HL-60/S4 treated with phorbol 12-myristate 13-acetate at 8.2 ng/mL for 4 days and 3 days (cell line): ENCODE measurements at regions not wholly inside any gene's neighbourhood (a gene's known extent, or its start where the extent isn't known, plus 50 kb on each side); places are given as distances from the start of the nearest gene placed in this dataset.
"Not testable (repeated sequence)": the region's sequence is repeated elsewhere in the genome, so short reads cannot be mapped to it uniquely, and the experiment has no call there.

ENCODE experiments used
- in situ Hi-C: fragments of 300-500 bp; cut with MboI; formaldehyde crosslinking; loops from 2 replicates; pipeline ENCODE4 v1.15.0; 2022; ENCODE audit warnings: low sequenced_read_pairs

DNA sequence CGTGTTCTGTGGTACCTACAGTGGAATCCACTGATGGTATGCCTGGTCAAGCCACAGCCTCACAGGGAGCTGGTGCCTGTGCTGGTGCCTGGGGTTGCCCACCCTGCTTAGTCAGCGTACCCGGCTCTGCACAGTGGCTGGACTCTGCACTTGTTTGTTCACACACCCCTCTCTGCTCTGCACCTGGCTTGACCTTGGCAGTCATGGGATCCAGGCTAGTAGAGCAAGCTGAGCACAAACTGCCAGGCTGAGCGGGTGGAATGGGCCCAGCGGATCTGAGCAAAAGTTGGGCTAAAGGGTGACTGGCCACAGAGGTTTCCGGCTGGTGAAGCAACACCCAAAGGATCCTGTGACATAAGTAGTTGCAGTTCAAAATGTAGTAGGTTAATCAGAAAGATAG is 163.5 kb downstream of the CDH19 start:
- in situ Hi-C loops, result no loop called here

DNA sequence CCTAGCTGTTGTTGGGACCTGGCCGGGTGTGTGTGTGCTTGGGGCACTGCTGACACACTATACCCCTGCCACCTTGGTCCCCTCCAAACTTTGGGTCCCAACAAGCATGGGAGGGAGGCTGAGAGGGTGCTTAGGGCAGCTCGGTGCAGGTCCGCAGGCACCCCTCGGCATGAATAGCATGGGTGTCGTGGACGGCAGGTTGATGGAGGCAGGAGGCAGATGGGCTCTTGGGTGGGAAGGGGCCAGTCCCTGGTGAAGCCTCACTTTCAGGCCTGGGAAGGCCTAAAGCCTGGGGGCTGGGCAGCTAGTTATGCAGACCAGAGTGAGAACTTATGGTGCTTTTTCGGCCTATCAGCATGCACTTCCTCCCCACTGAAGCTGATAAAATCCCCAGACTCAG is 164.2 kb downstream of the CDH19 start:
- in situ Hi-C loops, result no loop called here

DNA sequence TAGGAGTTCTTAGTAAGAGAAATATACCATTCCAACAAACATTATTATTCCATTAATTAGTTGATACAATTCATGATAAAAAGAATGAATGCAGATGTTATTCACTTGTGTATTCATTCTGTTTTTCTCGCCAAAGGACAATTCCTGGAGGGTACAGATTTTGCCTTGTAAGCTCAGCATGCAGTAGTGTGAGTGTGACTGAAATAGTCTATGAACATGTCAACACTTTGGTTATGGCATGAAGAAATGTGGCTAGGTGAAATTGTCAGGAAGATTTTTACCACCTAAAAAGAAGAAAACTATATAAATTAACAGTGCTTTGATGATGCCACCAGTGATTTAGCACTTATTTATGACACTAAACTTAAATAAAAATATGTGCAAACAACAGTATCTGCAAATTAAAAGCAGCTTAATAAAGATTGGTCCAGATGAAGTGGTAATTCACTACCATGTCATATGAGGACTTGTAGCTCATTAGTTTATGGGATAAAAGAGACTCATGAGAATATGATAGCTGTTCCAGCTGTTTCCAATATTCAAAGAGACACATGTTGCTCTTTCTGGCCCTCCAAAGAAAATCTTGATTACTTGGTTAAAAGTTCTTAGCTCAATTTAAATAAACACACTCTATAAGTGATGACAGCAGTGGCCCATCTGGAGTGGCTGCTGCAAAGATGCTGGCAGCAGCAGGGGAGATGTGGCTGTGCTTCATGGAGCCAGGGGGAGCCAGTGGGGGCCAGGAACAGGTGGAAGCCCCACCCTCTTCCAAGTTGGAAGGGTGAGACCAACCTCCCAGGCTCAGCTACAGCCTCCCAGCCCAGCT is 165.0 kb downstream of the CDH19 start:
- in situ Hi-C loops, result no loop called here

DNA sequence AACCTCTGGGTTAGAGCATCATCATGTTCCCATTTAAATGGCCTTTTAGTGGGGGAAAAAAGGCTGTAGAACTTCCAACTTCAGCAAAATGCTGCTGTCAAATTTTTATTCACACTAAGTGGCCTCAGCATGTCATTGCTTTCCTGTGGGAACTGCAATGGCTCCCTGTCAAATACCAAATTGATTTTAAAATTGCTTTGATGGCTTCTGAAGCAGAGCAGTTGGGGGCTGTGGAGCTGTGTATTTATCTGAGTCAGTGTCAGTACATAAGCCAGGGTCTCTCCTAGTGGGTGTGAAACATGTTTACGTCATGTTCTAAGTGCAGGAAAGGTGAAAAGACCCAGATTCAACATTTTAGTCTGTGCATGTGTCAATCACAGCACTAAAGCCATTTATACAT is 171.3 kb downstream of the CDH19 start:
- in situ Hi-C loops, result no loop called here

DNA sequence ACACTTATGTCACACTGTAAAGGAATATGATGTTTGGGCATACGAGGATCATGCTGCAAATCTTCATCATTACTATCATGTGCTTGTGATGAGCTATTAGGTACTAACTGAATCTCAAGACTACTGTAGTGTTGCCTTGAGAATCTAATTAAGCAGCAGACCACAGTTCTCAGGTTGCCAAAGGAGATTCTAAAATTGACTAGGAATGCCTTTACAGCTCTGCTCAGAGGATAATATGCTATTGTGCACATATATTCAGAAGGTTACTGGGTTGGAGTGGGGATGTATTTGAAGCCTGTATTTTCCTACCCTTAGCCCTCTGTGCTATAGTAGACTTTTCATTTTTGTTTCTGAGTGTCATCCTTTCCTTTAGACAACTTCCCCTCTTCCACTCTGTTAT is 175.1 kb downstream of the CDH19 start:
- in situ Hi-C loops, result no loop called here

DNA sequence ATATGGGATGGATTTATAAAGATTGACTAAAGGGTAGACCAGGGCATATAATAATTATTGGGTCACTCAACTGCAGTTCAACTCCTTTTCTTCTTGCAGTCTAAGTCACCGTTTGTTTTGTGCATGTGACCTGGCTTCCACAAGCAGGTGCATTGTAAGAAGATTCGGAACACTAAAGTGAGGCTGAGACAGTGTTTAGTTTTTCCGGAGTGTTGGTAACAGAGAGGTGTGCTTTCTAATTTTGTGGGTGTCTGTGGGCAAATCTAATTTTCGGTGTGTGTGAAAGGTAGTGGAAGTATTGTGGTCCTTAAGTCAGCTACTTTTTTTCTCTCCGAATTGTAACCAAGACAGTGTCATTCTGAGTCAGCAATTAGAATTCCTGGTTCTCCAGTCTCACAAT is 184.5 kb downstream of the CDH19 start:
- in situ Hi-C loops, result no loop called here

DNA sequence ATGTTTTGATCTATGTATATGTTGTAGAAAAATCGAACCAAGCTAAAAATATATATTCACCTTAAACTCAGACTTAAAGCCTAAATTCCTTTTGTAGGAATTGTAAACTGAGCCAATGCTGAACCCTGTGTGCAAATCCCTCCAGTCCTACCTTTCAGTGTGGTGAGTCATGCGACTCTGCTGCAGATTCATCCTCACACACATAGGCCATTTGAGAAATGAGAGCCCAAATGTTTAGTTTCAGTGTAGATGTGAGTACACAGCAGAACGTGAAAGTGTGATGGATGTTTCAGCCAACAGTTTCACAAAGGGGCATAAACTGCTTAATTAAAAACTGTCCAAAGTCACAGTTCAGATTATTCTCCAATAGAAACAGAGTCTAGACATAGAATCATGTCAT is 193.2 kb downstream of the CDH19 start:
- in situ Hi-C loops, result no loop called here

DNA sequence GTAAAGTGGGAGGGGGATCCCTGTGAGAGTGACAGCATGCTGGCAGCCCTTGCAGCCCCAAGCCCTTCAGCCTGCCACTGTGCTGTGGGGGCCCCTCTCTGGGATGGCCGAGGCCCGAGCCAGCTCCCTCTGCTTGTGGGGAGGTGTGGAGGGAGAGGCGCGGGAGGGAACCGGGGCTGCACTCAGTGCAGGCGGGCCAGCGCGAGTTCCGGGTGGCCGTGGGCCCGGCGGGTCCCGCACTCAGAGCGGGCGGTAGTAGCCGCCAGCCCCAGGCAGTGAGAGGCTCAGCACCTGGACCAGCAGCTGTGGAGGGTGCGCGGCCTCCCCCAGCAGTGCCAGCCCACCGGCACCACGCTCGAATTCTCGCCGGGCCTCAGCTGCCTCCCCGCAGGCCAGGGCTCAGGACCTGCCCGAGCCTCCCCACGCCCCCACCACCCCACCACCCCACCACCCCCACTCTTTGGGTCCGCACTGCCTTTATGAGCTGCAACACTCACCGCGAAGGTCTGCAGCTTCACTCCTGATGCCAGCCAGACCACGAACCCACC is 208.1 kb downstream of the CDH19 start:
- in situ Hi-C loops, result no loop called here

DNA sequence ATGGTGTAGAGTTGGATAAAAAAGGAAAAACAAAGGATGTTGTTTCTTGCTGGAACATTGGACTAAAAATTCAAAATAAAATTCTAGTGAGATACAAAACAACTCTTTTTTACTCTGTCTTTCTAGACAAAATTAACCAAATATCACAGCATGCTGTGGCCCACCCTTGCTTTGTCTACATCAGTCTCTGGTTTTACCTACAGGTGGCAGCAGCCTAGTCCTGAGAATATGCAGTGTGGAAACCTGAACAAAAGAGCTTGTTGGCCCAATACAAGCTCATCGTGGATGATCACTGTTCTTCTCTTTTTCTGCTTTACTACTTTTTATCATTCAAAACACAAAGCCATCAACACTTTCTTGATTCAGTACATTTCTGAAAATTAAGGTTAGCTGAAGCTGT is 210.4 kb downstream of the CDH19 start:
- in situ Hi-C loops, result no loop called here

DNA sequence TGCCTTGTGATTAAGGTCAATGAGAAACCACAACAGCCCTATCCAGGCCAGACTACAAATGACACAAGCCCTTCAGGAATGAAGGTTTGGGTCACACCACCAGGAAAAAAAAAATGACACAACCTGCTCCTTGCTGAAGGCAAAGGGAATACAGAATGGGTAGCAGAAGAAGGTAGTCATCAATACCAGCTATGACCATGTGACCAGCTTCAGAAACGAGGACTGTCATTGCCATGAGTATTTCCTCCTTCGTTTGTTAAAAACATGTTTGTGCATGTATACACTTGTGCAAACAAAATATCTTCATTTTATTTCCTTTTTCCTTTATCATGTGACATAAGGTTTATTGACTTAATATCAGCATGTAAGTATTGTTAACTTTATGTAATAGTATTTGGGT is 226.6 kb downstream of the CDH19 start:
- in situ Hi-C loops, result no loop called here

DNA sequence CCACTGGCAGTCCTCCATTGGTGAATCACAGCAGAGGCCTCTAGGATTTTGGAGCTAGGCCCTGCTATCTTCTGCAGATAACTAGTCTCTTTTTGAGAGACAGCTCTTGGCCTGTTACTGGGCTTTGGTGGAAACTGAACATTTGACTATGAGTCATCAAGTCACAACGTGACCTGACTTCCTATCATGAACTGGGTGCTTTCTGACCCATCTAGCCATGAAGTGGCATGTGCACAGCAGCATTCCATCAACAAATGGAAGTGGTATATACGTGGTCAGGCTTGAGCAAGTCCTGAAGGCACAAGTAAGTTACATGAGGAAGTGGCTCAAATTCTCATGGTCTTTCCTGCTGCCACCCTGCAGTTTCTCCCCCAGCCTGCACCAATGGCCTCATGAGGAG is 228.5 kb downstream of the CDH19 start:
- in situ Hi-C loops, result not testable (repeated sequence)

DNA sequence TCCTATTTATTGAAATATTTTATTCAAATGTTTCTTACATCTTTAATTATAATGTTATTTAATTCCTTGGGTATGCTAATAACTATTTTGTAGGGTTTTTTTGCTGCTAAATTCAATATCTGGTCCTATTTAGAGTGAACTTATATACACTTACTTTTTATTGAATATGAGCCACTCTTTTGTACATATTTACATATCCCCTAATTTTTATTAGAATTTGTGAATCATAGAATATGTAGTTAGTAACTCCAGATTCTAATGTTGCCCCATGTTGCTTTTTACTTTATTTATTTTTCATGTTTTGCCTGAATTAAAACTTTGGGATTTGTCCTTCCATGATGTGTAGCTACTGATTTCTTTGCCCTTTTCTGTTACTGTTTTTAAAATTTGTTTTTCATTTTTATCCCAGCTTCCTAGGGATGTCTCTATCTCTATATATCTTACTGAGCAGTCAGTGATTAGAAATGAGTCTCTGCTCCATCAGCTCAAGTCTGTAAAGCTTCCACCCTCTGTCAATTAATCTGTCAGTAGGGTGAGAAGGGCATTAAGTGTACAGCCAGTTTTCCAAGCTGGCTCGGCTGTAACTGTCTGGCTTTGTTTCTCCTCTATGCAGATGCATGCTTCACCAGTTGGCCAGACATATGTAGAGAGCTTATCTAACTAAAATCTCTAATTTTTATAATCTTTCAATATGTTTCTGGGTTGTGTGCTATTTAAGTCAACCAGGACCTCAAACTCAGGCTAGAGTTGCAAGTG is 256.9 kb downstream of the CDH19 start:
- in situ Hi-C loops, result no loop called here

DNA sequence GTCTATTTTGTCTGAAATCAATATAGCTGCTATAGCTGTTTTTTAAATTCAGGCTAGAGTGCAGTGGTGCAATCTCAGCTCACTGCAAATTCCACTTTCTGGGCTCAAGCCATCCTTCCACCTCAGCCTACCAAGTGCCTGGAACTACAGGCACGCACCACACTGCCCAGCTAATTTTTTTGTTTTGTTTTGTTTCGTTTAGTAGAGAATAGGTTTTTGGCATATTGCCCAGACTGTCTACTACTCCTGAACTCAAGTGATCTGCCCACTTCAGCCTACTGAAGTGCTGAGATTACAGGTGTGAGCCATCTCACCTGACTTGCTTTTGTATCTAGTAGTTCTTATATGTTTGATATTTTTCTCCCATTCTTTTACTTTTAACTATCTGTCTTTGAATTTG is 259.7 kb downstream of the CDH19 start:
- in situ Hi-C loops, result no loop called here

DNA sequence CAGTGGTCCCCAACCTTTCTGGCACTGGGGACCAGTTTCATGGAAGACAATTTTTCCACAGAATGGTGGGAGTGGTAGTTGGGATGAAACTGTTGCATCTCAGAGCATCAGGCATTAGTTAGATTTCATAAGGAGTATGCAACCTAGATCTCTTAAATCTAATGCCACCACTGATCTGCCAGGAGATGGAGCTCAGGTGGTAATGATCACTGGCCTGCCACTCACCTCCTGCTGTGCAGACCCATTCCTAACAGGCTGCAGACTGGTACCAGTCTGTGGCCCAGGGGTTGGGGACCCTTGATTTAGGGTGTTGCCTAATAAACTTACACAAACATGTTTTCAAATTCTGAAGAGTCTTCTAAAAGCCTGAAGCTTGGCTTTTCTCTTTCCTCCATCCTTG is 261.3 kb downstream of the CDH19 start:
- in situ Hi-C loops, result no loop called here

DNA sequence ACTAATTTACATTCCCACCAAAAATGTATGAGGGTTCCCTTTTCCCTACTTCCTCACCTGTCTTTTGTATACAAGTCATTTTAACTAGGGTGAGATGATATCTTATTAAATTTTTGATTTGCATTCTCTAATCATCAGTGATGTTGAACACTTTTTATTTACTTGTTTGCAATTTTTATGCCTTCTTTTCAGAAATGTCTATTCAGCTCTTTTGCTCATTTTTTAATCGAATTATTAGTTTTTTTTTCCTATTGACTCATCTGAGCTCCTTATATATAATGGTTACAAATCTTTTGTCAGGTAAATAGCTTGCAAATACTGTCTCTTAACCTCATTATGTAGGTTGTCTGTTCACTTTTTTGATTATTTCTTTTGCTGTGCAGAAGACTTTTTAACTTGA is 269.4 kb downstream of the CDH19 start:
- in situ Hi-C loops, result no loop called here

DNA sequence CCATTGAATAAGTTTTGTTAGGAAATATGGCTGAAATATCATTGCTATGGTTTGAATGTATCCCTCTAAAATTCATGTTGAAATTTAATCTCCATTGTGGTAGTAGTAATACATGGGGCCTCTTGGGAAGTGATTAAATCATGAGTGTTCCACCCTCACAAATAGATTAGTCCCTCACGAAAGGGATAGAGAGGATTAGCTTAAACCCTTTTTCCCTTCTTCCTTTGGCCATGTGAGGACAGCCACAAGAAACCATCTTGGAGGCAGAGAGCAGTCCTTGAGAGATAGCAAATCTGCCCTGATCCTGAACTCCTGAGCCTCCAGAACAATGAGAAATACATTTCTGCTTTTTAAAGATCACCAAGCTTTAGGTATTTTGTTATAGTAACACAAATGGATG is 274.2 kb downstream of the CDH19 start:
- in situ Hi-C loops, result no loop called here

DNA sequence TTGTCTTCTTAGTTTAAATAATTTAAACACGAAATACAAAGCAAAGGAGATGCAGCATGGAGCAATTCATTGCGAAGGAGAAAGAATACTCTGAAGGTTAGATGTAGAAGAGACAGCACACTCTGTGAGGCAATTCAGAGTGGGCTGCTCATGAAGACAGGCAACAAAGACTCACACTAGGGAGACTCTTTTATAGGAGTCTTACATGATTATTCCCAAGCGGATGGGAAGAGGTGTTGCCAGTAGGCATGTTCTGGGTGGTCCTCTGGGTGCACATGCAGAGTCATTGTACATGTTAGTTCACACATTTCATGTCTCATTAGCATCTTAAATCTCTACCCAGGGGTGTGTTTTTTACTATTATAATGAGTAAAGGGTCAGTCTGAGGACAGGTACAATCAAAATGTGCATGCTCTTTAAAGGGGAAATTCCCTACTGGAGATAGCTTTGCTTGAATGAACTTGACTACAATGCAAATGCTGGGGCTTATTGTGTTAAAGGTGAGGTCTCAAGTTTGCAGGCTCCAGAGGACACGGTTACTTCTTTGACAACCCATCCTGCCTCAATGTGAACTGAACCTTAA is 275.5 kb downstream of the CDH19 start:
- in situ Hi-C loops, result no loop called here

DNA sequence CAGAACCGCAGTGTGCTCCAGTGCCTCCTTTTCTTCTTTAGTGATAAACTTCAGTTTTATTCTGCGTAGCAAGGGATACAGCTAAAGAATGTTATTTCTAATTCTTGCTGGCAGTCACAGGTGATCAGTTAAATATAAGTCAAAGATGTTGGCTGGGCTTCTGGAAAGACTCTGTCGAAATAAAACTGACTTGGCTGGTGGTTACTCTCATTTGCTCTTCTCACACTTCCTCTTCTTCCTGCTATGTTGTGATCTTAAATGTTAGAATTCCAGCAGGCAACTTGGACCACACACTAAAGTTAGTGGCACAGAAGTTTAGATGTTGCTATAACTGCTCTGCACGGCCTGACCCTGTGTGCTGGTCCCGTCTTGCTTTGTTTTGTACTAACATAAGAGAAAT is 278.6 kb downstream of the CDH19 start:
- in situ Hi-C loops, result no loop called here

DNA sequence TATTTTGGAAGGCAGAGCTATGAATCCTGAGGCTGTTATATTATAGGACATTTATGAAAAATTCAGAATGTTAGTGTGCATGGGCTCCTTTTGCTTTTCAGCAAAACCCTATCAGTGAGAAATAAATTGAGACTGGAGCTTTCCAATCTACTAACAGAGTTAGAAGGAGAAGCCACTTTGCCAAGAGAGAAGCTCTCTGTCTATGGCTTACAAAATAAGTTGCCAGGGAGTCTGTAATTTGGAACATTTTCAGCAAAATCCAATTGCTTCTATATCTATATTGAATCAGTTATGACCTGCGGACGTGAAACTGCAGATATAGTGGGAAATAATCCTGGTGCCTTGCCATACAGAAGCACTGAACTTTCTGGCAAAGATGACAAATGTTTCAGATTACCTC is 279.3 kb downstream of the CDH19 start:
- in situ Hi-C loops, result no loop called here

DNA sequence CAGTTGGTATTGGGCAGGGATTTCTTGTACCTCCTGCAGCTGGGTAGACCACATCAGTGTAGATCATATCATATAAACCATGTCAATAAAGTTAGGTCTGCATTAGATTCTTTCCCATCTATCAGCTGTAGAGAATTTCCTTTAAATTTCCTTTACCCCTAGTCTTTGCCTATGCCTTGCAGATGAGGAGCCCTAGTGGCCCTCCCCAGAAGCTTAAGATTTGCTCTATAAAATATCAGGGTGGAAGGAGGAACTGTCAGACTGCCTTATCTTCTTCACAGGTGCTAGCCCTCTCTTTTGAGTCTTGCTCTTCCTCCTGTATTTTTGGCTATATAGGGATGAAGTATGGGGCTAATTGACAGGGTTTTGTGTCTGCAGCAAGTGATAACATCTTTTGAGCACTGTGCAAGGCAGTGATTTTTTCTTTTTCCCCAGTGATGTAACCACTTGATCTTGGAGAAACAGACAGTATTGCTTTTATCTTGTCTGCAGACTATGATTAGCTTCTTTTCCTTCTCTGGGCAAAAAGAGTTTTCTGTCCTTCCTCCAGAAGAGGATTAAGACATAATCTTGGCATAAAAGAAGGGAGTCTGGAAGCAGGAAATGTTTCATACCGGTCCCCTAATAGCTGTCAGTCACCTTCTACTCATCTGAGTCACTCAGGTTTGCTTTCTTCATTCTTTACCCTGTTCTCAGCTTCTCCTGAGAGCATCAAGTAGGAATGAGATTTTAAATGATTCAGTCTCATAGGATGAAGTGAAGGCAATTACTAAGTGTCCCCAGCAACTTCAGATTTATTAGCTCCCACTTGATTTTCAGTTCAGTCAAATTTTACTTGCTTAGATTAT is 286.4 kb downstream of the CDH19 start:
- in situ Hi-C loops, result no loop called here

DNA sequence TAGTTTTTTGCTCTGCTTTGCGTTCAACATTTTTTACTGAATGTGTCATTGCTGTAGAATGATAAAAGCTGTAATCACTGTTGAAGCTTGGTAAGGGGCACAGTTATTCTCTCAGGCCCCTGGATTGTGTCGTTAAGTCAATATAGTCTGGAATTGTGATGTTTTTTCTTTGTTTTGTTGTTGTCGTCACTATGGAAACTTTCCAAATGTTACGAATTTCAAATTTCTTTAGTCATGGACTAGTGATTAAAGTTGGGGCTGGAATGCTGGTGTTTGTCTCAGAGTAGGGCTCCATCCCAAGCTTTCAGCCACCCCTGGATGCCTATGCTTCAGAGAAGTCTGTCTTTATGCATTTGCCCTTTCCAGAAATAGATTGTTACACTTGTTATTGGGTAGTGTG is 287.2 kb downstream of the CDH19 start:
- in situ Hi-C loops, result no loop called here
